Stimulated activated naive B cell treated with anti-CD40 and anti-IgM and Interleukin-4, amounts not matched to agents 10 μg/mL and 1 μg/mL and 100 μg/mL, for 72 hours (primary cell): ENCODE measurements at regions not wholly inside any gene's neighbourhood (a gene's known extent, or its start where the extent isn't known, plus 50 kb on each side); places are given as distances from the start of the nearest gene placed in this dataset.

Experiments
- ATAC-seq, 2 donors: fragments of 150-1000 bp; cut with Tn5 transposase; replicated peaks; 2 replicates each; pipeline ENCODE4 v1.10.0; 2021; ENCODE audit warnings: moderate library complexity in 1 of 2
- DNase-seq: peaks from one replicate; pipeline ENCODE4 v3.0.0; 2021
- H3K27ac Mint-ChIP-seq: one replicate; pipeline ENCODE4 v1.8.0; 2022; ENCODE audit warnings: mild to moderate bottlenecking, mixed read lengths
- H3K27me3 Mint-ChIP-seq, 2 donors: one replicate each; pipeline ENCODE4 v1.8.0; 2022; ENCODE audit warnings: mixed read lengths in 2 of 2
- H3K36me3 Mint-ChIP-seq, 2 donors: one replicate each; pipeline ENCODE4 v1.8.0; 2022; ENCODE audit warnings: mixed read lengths in 2 of 2, mild to moderate bottlenecking in 1 of 2
- H3K4me1 Mint-ChIP-seq, 2 donors: one replicate each; pipeline ENCODE4 v1.8.0; 2022; ENCODE audit warnings: mixed read lengths in 2 of 2, mild to moderate bottlenecking in 1 of 2
- H3K4me3 Mint-ChIP-seq, 2 donors: one replicate each; pipeline ENCODE4 v1.8.0; 2022; ENCODE audit warnings: mild to moderate bottlenecking in 2 of 2, mixed read lengths in 2 of 2, moderate library complexity in 1 of 2
- H3K9me3 Mint-ChIP-seq, 2 donors: one replicate each; pipeline ENCODE4 v1.8.0; 2022; ENCODE audit warnings: mixed read lengths in 2 of 2, mild to moderate bottlenecking in 1 of 2

DNA sequence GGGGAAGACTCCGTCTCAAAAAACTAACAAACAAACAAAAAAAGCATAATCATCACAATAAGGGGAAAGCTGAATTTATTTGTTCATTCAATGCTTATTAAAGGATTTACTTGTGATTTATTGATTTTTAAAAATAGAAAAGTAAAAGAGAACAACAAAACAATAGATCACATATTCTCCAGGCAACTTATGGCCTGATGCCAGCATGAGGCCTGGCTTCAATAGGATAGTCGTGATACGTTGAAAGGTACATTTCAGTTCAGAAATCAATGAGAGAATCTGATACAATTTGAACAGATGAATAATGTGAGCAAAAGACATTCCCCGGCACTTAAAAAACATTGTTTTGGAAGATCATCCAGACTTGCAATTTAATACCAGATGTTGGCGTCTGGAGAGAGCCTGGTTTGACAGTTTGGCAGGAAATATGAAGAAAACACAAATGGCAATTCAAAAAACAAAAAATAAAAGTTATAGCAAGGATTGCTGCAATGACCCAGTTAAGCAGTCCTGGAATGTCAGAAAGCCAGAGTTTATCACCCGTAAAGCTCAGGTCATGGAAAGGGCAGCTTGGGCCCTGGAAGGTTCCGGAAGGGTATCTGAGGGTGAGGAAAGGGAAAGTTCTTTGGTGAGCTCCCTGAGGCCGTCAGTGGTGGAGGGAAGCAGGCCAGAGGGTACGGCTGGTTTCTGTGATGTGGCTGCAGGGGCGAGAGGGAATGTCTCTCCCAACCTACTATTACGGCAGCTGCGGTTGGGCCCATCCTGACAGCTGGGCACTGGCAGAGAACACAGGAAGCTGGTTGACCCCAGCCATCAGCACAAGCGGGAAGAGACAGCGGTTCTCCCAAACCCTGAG, 230.2 kb upstream of the HES1 start:
- ATAC-seq = no peak
- H3K4me3 Mint-ChIP-seq = no peak overlapping the region
- peaks cover 20 to 49% of the 10 kb centered on the region in 2 donors for H3K27me3 Mint-ChIP-seq
- H3K4me1 Mint-ChIP-seq = peaks cover 5 to 13% of the 10 kb centered on the region in 2 donors
- H3K36me3 Mint-ChIP-seq = no peaks in the 10 kb centered on the region
- H3K9me3 Mint-ChIP-seq = peaks cover 2 to 5% of the 10 kb centered on the region in 2 donors
- H3K27ac Mint-ChIP-seq = no peak overlapping the region
- DNase-seq = no peak

DNA sequence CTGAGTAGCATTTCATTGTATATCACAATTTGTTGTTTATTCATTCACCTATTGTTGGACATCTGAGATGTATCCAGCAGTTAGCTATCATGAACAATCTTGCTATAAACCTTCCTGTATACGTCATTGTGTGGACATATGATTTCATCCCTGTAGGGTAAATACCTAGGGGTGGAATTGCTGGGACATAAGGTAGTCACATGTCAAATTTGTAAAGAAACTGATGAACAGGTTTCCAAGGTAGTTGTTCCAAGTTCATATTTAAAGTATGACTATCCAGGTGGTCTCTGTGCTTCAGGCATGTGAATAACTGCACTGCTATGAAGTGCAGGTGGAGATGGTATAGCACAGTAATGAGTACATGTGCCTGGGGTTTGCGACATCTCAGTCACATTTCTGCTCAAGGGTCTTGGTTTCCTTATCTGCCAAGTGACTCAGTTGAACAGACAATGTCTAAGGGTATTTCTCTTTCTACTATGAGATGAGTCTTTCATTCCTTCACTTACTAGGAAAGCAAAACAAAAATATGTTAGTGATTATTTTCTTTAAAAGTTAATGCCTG, 229.0 kb upstream of the HES1 start:
- DNase-seq = no peak
- no peak for ATAC-seq
- Mint-ChIP-seq H3K27ac (no peak overlapping the region), H3K9me3 (peaks cover 2 to 3% of the 10 kb centered on the region in 2 donors), H3K4me3 (no peak overlapping the region), H3K36me3 (no peaks in the 10 kb centered on the region), H3K4me1 (peaks cover 5 to 18% of the 10 kb centered on the region in 2 donors), H3K27me3 (peaks cover 20 to 42% of the 10 kb centered on the region in 2 donors)

DNA sequence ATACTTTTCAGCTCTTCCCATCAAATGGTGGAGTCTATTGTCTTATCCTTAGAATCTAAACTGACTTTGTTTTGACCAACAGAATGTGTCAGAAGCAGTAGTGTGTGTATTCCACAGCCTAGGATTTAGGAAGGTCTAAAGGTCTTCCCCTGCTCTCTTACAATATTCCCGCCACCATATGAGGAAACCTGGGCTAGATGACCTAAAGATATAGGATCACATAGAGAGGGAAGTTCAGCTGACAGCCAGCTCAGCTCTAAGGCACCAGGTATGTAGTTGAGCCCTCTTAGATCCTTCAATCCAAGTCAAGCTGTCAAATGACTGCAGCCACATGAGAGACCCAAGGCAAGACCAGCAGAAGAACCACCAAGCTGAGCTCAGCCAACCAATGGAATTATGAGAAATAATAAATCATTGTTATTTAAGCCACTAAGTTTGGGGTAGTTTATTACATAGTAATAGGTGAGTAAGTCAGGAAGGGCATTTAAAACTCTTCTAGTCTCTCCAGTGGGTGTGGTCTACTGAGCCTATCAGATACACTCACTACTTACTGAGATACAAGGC, 227.7 kb upstream of the HES1 start:
- Mint-ChIP-seq H3K9me3 (peaks cover 2 to 3% of the 10 kb centered on the region in 2 donors), H3K36me3 (no peaks in the 10 kb centered on the region), H3K27me3 (peaks cover 20 to 29% of the 10 kb centered on the region in 2 donors), H3K4me3 (no peak overlapping the region), H3K4me1 (peaks cover 5 to 18% of the 10 kb centered on the region in 2 donors), H3K27ac (no peak overlapping the region)
- ATAC-seq (no peak), DNase-seq (no peak)

DNA sequence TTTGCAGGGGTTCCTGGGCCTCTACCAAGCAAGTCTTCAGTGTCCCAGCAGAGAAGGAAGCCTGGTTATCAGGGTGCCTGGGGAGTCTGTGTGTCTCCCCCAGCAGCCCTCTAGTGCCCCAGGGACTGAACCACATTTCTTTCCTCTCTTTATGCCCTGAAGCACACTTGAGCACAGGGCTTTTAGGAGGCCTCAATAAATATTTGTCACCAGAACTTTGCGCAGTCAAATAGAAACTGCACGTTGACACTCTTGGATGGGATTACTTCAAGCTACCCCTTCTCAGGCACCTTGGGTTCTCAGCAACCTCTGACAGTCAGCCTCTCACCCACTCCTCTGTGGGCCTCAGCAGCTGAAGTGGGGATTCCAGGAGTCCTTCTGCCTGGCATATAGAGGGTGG, 226.6 kb upstream of the HES1 start:
- no peak overlapping the region for H3K4me3 Mint-ChIP-seq
- no peak overlapping the region for H3K27ac Mint-ChIP-seq
- H3K9me3 Mint-ChIP-seq = peaks cover 2 to 3% of the 10 kb centered on the region in 2 donors
- H3K27me3 Mint-ChIP-seq = peaks cover 15 to 27% of the 10 kb centered on the region in 2 donors
- peaks cover 2 to 12% of the 10 kb centered on the region in 2 donors for H3K4me1 Mint-ChIP-seq
- ATAC-seq = peak; percentile 19 to 65
- no peak for DNase-seq
- H3K36me3 Mint-ChIP-seq = no peaks in the 10 kb centered on the region

DNA sequence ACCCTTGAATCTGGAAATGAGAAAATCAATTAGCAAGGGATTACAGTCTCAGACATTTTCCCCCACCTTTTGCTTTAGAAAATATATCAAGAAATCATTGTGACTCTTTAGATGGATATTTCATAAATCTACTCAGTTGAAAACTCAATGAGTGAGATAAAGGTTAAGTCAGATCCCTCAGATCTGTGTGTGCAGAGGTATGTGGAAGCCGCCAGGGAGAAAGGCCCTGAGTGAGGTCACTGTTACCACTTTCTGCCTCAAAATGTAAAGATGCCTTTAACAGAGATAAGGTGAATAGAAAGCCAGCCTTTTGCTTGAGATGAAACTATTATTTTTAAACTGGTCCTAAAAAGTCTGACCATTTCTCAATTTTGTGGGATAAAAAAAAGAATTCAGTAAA, 225.6 kb upstream of the HES1 start:
- DNase-seq (no peak), ATAC-seq (no peak)
- H3K4me3 Mint-ChIP-seq = no peak overlapping the region
- H3K9me3 Mint-ChIP-seq = peaks cover 2 to 3% of the 10 kb centered on the region in 2 donors
- no peaks in the 10 kb centered on the region for H3K36me3 Mint-ChIP-seq
- peaks cover 2 to 12% of the 10 kb centered on the region in 2 donors for H3K4me1 Mint-ChIP-seq
- H3K27ac Mint-ChIP-seq = no peak overlapping the region
- H3K27me3 Mint-ChIP-seq = peaks cover 15 to 18% of the 10 kb centered on the region in 2 donors

DNA sequence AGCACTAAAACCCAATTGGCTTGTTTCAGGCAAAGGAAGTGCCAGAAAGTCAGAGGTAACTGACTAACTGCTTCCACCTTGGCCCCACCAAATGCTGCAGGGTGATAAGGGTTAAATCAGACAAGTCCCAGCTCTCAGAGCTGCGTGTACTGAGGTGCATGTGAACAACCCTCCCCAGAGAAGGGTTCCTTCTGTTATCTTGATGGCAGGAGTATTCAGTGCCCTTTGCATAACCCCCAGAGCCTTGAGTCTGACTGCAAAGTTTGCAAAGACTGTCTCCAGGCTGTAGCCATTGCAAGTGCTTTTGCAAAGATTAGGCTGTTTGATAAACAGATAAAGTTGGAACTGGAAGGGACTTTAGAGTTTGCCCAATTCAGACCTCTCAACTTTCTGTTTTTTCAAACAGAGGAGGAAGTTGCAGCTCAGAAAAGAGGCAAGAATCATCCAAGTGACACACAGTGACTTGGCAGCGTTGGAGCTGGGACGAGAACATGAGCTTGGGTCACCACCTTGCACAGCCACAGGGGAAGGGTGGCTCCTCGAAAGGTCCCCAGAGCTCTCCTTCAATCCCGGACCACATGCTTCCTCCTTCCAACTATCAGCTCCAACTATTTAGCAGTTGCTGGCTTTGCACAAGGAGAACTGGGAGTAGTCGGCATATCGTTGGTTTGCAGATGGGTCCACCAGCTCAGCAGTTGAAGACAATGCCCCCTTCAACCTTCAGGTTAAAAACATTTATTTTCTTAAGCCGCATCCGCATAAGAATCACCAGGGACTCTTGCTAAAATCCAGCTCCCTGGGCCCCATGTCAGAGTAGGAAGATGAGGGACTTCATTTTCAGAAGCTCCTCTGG, 224.8 kb upstream of the HES1 start:
- peak in 1 of 2 donors; percentile 27 for ATAC-seq
- peaks cover 2 to 12% of the 10 kb centered on the region in 2 donors for H3K4me1 Mint-ChIP-seq
- H3K36me3 Mint-ChIP-seq = no peaks in the 10 kb centered on the region
- peaks cover 2 to 3% of the 10 kb centered on the region in 2 donors for H3K9me3 Mint-ChIP-seq
- no peak for DNase-seq
- H3K27ac Mint-ChIP-seq = no peak overlapping the region
- H3K4me3 Mint-ChIP-seq = no peak overlapping the region
- peaks cover 9 to 12% of the 10 kb centered on the region in 2 donors for H3K27me3 Mint-ChIP-seq

DNA sequence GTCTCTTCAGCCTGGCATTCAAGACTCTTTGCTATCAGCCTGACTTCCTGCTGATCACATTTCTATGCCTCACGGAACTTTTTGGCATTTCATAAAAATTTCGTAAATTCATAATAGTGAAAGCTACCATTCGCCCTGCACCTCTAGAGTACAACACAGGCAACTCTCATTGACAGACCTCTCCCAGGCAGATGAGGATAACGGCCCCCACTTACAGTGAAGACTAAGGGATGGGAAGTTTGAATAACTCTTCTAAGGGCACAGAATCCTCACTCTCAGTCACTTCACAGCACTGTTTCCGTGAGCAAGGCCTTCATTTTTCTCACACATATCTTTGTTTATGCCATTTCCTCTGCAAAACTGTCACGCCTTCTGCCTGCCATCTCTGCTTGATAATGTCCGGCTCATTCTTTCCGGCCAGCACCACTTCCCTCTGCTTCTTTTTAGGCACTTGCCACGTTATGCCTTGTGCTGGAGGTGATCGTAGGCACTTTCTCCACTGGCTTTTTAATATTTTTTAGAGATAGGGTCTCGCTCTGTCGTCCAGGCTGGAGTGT, 224.1 kb upstream of the HES1 start:
- DNase-seq (no peak), ATAC-seq (no peak)
- Mint-ChIP-seq H3K4me3 (no peak overlapping the region), H3K4me1 (peaks cover 2 to 12% of the 10 kb centered on the region in 2 donors), H3K27me3 (peaks cover 4 to 6% of the 10 kb centered on the region in 2 donors), H3K27ac (no peak overlapping the region), H3K9me3 (peaks cover 2 to 3% of the 10 kb centered on the region in 2 donors), H3K36me3 (no peaks in the 10 kb centered on the region)

DNA sequence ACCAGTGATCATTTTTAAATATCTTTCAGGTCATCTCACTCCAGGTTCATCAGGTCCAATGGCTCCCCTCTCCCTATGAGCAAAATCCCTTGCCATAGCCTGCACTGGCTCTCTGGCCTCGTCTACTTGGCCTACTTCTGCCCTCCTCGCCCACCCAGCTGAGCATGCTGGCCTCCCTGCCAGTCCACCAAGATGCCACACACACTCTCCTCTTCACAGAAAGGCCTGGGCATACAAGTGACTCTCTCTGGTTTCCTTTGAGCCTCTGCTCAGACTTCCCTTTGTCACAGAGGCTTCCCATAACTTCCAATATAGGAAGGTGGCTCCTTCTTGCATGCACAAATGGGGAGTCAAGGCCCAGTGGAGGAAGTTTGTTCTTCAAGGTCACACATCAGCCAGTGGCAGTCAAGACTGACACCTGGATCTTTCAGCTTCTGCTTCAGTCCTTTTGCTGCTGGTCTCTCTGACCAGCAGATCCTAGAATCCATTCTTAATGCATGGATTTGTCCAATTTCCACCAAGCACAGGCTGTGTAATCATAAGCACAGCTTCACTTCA, 223.2 kb upstream of the HES1 start:
- no peak for DNase-seq
- H3K4me3 Mint-ChIP-seq = no peak overlapping the region

DNA sequence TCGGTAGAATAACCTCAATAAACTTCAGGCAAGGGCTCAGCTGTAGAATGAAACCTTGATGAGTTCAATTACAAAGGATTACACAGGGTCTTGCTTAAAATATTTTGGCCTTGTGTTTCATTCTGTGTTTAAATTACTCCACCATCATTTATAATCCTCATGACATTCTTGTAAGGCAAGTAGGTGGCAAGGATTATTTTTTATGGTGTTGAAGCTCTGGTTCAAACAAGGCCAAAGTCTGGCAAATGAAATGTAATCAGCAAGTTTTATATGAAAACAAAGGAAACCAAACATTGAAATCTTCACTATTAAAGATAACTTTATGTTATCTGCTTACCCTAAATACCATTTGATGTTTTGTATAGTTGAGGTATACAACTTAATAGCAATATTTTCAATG, 221.3 kb upstream of the HES1 start:
- H3K27ac Mint-ChIP-seq = no peak overlapping the region
- DNase-seq (no peak), ATAC-seq (no peak)
- H3K27me3 Mint-ChIP-seq = peaks cover 4 to 16% of the 10 kb centered on the region in 2 donors
- no peak overlapping the region for H3K4me3 Mint-ChIP-seq
- peaks cover 0 to 6% of the 10 kb centered on the region in 2 donors for H3K4me1 Mint-ChIP-seq
- no peaks in the 10 kb centered on the region for H3K36me3 Mint-ChIP-seq
- H3K9me3 Mint-ChIP-seq = no peaks in the 10 kb centered on the region

More for the DNA sequence above, 223.2 kb upstream of the HES1 start:
- no peak for ATAC-seq
- Mint-ChIP-seq H3K36me3 (no peaks in the 10 kb centered on the region), H3K27ac (no peak overlapping the region), H3K4me1 (peaks cover 2 to 12% of the 10 kb centered on the region in 2 donors), H3K27me3 (peaks cover 3 to 5% of the 10 kb centered on the region in 2 donors), H3K9me3 (peaks cover 1 to 3% of the 10 kb centered on the region in 2 donors)

DNA sequence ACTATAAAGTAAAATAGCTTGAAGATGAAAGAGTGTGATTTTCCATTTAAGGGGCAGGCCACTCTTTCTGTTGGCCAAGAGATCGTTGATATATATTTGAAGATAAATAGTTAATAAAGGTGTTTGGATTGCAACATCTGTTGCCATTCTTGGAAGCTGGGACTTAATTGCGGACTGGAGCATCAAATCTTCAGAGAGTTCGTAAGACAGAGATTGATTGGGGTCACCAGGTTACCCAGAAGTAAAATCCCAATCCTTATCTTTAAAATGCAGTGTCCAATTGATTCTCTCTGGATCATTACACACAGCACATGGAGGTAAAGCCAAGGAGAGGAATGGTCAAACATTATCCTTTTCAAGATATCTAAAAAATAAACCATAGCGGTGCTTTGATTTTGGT, 220.8 kb upstream of the HES1 start:
- ATAC-seq = no peak
- Mint-ChIP-seq H3K4me1 (peaks cover 0 to 5% of the 10 kb centered on the region in 2 donors), H3K27me3 (peaks cover 4 to 16% of the 10 kb centered on the region in 2 donors), H3K36me3 (no peaks in the 10 kb centered on the region), H3K27ac (no peak overlapping the region), H3K4me3 (no peak overlapping the region), H3K9me3 (no peaks in the 10 kb centered on the region)
- DNase-seq = no peak

DNA sequence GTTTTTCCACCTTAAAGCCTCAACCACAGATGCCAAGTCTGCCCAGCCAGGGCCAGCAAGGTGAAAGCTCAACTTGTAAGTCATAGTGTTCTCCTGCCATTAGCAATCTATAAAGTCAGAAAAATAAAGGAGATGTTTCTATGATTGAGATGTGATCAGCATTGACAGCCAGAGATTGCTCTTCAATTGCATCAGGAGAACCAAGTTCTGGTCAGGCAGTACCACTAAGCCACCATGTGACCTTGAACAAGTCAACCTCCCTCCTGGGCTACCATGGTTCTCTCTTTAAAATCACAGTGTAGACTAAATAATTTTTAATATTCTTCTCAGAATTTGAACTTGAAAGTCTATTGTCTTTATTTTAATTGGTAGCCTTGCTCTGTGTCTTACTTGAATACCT, 220.3 kb upstream of the HES1 start:
- Mint-ChIP-seq H3K9me3 (no peaks in the 10 kb centered on the region), H3K27me3 (peaks cover 4 to 16% of the 10 kb centered on the region in 2 donors), H3K27ac (no peak overlapping the region), H3K4me1 (peaks cover 0 to 5% of the 10 kb centered on the region in 2 donors), H3K36me3 (no peaks in the 10 kb centered on the region), H3K4me3 (no peak overlapping the region)
- DNase-seq (no peak), ATAC-seq (no peak)

DNA sequence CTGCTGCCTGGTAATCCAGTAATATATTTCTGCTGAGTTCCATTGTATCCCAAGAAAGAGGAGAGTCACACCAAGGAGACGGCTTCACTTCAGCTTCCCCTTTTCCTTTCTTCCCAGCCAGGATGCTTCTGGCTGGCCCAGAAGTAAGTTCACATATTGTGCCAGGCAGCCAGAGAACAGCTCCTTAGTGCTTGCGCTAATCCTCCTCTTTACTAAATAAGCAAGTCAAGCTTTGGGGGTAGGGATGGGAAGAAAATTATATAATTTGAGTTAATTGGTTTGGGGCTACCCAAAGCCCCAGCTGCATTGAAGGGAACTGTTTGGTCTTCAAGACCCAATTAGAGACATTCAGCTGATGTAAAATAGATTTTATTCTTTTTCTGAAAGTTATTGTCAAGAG, 218.8 kb upstream of the HES1 start:
- H3K36me3 Mint-ChIP-seq = no peaks in the 10 kb centered on the region
- H3K9me3 Mint-ChIP-seq = no peaks in the 10 kb centered on the region
- no peak overlapping the region for H3K27ac Mint-ChIP-seq
- H3K4me3 Mint-ChIP-seq = no peak overlapping the region
- H3K4me1 Mint-ChIP-seq = no peaks in the 10 kb centered on the region
- peaks cover 4 to 16% of the 10 kb centered on the region in 2 donors for H3K27me3 Mint-ChIP-seq
- ATAC-seq = no peak
- DNase-seq = no peak

DNA sequence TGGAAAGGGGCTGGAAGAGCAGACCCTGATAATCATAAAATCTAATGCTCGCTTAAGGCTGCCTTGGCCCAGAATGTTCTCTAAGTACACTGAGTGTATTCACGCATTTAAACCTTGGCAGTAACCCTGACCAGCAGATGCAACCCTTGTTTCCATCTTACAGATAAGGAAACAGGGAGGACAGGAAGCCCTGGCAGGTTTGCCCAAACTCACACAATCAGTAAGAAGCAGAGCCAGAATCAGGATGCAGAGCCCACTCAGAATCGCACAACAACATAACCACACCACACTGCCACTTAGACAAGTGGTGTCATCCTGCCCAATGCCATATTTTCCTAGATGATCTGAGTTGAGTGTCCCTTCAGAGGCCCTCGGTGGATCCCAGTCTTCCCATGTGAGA, 214.5 kb upstream of the HES1 start:
- Mint-ChIP-seq H3K27me3 (peaks cover 4 to 15% of the 10 kb centered on the region in 2 donors), H3K36me3 (peaks cover 5 to 8% of the 10 kb centered on the region in 2 donors), H3K4me3 (no peak overlapping the region), H3K27ac (no peak overlapping the region), H3K9me3 (peaks cover 10 to 18% of the 10 kb centered on the region in 2 donors), H3K4me1 (peaks cover 5 to 6% of the 10 kb centered on the region in 2 donors)
- no peak for ATAC-seq
- DNase-seq = no peak
